ENCODE measurements at regions not wholly inside any gene's neighbourhood (a gene's known extent, or its start where the extent isn't known, plus 50 kb on each side); places are given as distances from the start of the nearest gene placed in this dataset.
"Not testable (repeated sequence)": the region's sequence is repeated elsewhere in the genome, so short reads cannot be mapped to it uniquely, and the experiment has no call there.

- no peak overlapping the region for H3K4me3 ChIP-seq (ENCODE audit: low read depth, low read length)
- TF ChIP-seq, protein P1, sequence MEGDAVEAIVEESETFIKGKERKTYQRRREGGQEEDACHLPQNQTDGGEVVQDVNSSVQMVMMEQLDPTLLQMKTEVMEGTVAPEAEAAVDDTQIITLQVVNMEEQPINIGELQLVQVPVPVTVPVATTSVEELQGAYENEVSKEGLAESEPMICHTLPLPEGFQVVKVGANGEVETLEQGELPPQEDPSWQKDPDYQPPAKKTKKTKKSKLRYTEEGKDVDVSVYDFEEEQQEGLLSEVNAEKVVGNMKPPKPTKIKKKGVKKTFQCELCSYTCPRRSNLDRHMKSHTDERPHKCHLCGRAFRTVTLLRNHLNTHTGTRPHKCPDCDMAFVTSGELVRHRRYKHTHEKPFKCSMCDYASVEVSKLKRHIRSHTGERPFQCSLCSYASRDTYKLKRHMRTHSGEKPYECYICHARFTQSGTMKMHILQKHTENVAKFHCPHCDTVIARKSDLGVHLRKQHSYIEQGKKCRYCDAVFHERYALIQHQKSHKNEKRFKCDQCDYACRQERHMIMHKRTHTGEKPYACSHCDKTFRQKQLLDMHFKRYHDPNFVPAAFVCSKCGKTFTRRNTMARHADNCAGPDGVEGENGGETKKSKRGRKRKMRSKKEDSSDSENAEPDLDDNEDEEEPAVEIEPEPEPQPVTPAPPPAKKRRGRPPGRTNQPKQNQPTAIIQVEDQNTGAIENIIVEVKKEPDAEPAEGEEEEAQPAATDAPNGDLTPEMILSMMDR (IDR thresholded peaks at IDR 0.05; ENCODE audit: low read depth, low read length) = no peak
- in situ Hi-C loops (cut with HindIII; ENCODE audit: low sequenced_read_pairs) = no loop called here
- DNase-seq (ENCODE audit: low read depth, low spot score) = no peak
Observed at GRCh38 chr9:32881948-32882347, 98.6 kb downstream of the TMEM215 start.

- TF ChIP-seq, protein P1 (IDR thresholded peaks at IDR 0.05; ENCODE audit: low read depth, low read length) = no peak
- no peak for DNase-seq (ENCODE audit: low read depth, low spot score)
- no peak overlapping the region for H3K4me3 ChIP-seq (ENCODE audit: low read depth, low read length)
- in situ Hi-C loops (cut with HindIII; ENCODE audit: low sequenced_read_pairs) = no loop called here
Observed at GRCh38 chr9:32882705-32883104, 99.4 kb downstream of the TMEM215 start.

GRCh38 chr9:32884482-32884881, 101.1 kb downstream of the TMEM215 start:
- no peak for DNase-seq (ENCODE audit: low read depth, low spot score)
- in situ Hi-C loops (cut with HindIII; ENCODE audit: low sequenced_read_pairs) = no loop called here
- TF ChIP-seq, protein P1 (IDR thresholded peaks at IDR 0.05; ENCODE audit: low read depth, low read length) = no peak
- H3K4me3 ChIP-seq (ENCODE audit: low read depth, low read length) = no peak overlapping the region

- TF ChIP-seq, protein P1 (IDR thresholded peaks at IDR 0.05; ENCODE audit: low read depth, low read length) = no peak
- in situ Hi-C loops (cut with HindIII; ENCODE audit: low sequenced_read_pairs) = no loop called here
- peak; percentile 67 for DNase-seq (ENCODE audit: low read depth, low spot score)
- H3K4me3 ChIP-seq (ENCODE audit: low read depth, low read length) = no peak overlapping the region
Observed at GRCh38 chr9:32886021-32886420, 102.7 kb downstream of the TMEM215 start.

- H3K4me3 ChIP-seq (ENCODE audit: low read depth, low read length); DNase-seq (ENCODE audit: low read depth, low spot score); in situ Hi-C loops (cut with HindIII; ENCODE audit: low sequenced_read_pairs): not testable (repeated sequence)
Observed at GRCh38 chr9:32894485-32894884, 106.9 kb downstream of the APTX start.

- TF ChIP-seq, protein P1 (IDR thresholded peaks at IDR 0.05; ENCODE audit: low read depth, low read length) = no peak
- H3K4me3 ChIP-seq (ENCODE audit: low read depth, low read length) = no peak overlapping the region
- DNase-seq (ENCODE audit: low read depth, low spot score) = no peak
- in situ Hi-C loops (cut with HindIII; ENCODE audit: low sequenced_read_pairs) = no loop called here
Observed at GRCh38 chr9:32899181-32899580, 102.2 kb downstream of the APTX start.

- DNase-seq (ENCODE audit: low read depth, low spot score) = no peak
- in situ Hi-C loops (cut with HindIII; ENCODE audit: low sequenced_read_pairs) = no loop called here
- TF ChIP-seq, protein P1 (IDR thresholded peaks at IDR 0.05; ENCODE audit: low read depth, low read length) = no peak
- H3K4me3 ChIP-seq (ENCODE audit: low read depth, low read length) = no peak overlapping the region
Observed at GRCh38 chr9:32899761-32900160, 101.7 kb downstream of the APTX start.
